HG03575 (cell line): ENCODE measurements at regions not wholly inside any gene's neighbourhood (a gene's known extent, or its start where the extent isn't known, plus 50 kb on each side); places are given as distances from the start of the nearest gene placed in this dataset.
"Not testable (repeated sequence)": the region's sequence is repeated elsewhere in the genome, so short reads cannot be mapped to it uniquely, and the experiment has no call there.

Experiments used
- ATAC-seq: cut with Tn5 transposase; IDR thresholded peaks from one replicate; pipeline ENCODE4 v1.9.1; 2021; ENCODE audit not compliant: unreplicated experiment, insufficient number of reproducible peaks, low FRiP score; ENCODE audit errors: extremely low read depth

GRCh38 chr2:128607440-128607839, 288.8 kb upstream of the HS6ST1 start:
- ATAC-seq, result no peak

GRCh38 chr2:128607911-128608506, 289.3 kb upstream of the HS6ST1 start:
- ATAC-seq, result no peak

GRCh38 chr2:128608921-128609880, 290.5 kb upstream of the HS6ST1 start:
- ATAC-seq, result no peak

GRCh38 chr2:128610496-128610895, 291.8 kb upstream of the HS6ST1 start:
- no peak for ATAC-seq

- ATAC-seq, result no peak
Measured at GRCh38 chr2:128611421-128612320, 293.0 kb upstream of the HS6ST1 start.

GRCh38 chr2:128612628-128613027, 294.0 kb upstream of the HS6ST1 start:
- no peak for ATAC-seq

- ATAC-seq, result no peak
Measured at GRCh38 chr2:128613351-128613750, 294.7 kb upstream of the HS6ST1 start.

- ATAC-seq, result no peak
Measured at GRCh38 chr2:128613876-128614275, 295.2 kb upstream of the HS6ST1 start.

GRCh38 chr2:128614907-128615306, 296.2 kb upstream of the HS6ST1 start:
- ATAC-seq, result not testable (repeated sequence)

GRCh38 chr2:128615571-128615970, 296.9 kb upstream of the HS6ST1 start:
- ATAC-seq, result no peak

GRCh38 chr2:128617029-128617590, 298.4 kb upstream of the HS6ST1 start:
- ATAC-seq, result no peak

- no peak for ATAC-seq
Measured at GRCh38 chr2:128617661-128618060, 299.0 kb upstream of the HS6ST1 start.

- no peak for ATAC-seq
Measured at GRCh38 chr2:128618642-128619041, 300.0 kb upstream of the HS6ST1 start.

- no peak for ATAC-seq
Measured at GRCh38 chr2:128619471-128620325, 301.0 kb upstream of the HS6ST1 start.

- no peak for ATAC-seq
Measured at GRCh38 chr2:128621074-128621473, 302.4 kb upstream of the HS6ST1 start.

- no peak for ATAC-seq
Measured at GRCh38 chr2:128622371-128622770, 303.7 kb upstream of the HS6ST1 start.

- ATAC-seq, result no peak
Measured at GRCh38 chr2:128622955-128623620, 304.4 kb upstream of the HS6ST1 start.
